Calu3 (cell line): ENCODE measurements at regions not wholly inside any gene's neighbourhood (a gene's known extent, or its start where the extent isn't known, plus 50 kb on each side); places are given as distances from the start of the nearest gene placed in this dataset.

Experiments used
- BruUV-seq: library from RNA; stranded (reverse); fragments of 400-500 nt; replicated peaks from 2 replicates; lab custom pipeline; 2021; lab: Mats Ljungman, UMichigan
- CTCF ChIA-PET: fragments of 300-600 bp; sonication (Branson Sonifier 250); formaldehyde crosslinking; loops from one replicate; lab custom pipeline; 2022; ENCODE audit warnings: antibody characterized with exemption; lab: Charles Lee
- DNase-seq: peaks from one replicate; pipeline ENCODE4 v3.0.0; 2022
- H3K27ac Mint-ChIP-seq: one replicate; pipeline ENCODE4 v1.8.0; 2022; ENCODE audit warnings: mixed read lengths; ENCODE audit not compliant: unreplicated experiment
- H3K27me3 Mint-ChIP-seq: one replicate; pipeline ENCODE4 v1.8.0; 2022; ENCODE audit warnings: mixed read lengths; ENCODE audit not compliant: unreplicated experiment
- H3K36me3 Mint-ChIP-seq: one replicate; pipeline ENCODE4 v1.8.0; 2022; ENCODE audit warnings: mild to moderate bottlenecking, moderate library complexity, mixed read lengths; ENCODE audit not compliant: insufficient read depth, unreplicated experiment
- H3K4me1 Mint-ChIP-seq: one replicate; pipeline ENCODE4 v1.8.0; 2022; ENCODE audit warnings: mild to moderate bottlenecking, low read depth, mixed read lengths; ENCODE audit not compliant: unreplicated experiment
- H3K4me3 Mint-ChIP-seq: one replicate; pipeline ENCODE4 v1.8.0; 2022; ENCODE audit warnings: mild to moderate bottlenecking, low read depth, moderate library complexity, mixed read lengths; ENCODE audit not compliant: unreplicated experiment
- H3K9me3 Mint-ChIP-seq: one replicate; pipeline ENCODE4 v1.8.0; 2022; ENCODE audit warnings: low read depth, mixed read lengths; ENCODE audit not compliant: unreplicated experiment
- CTCF ChIP-seq: fragments of 200-600 bp; IDR thresholded peaks from one replicate; pipeline ENCODE4 v1.8.0; 2022; ENCODE audit warnings: antibody characterized with exemption; ENCODE audit not compliant: unreplicated experiment
- intact Hi-C: fragments of 100-400 bp; cut with micrococcal nuclease; formaldehyde crosslinking; loops from one replicate; pipeline ENCODE4 v1.10.0; 2022; ENCODE audit not compliant: unreplicated experiment

- Mint-ChIP-seq H3K36me3 (peaks cover 10% of the 10 kb centered on the region), H3K27me3 (no peaks in the 10 kb centered on the region), H3K27ac (no peak overlapping the region), H3K9me3 (no peaks in the 10 kb centered on the region), H3K4me1 (peaks cover 38% of the 10 kb centered on the region), H3K4me3 (no peak overlapping the region)
- CTCF ChIA-PET, result no interaction called here
- BruUV-seq, result no TSS peak
- TF ChIP-seq CTCF, result no peak
- DNase-seq, result no peak
- intact Hi-C loops, result no loop called here
These were observed 415.7 kb downstream of the PTPRU start for GRCh38 chr1:29651684-29652665.

DNA sequence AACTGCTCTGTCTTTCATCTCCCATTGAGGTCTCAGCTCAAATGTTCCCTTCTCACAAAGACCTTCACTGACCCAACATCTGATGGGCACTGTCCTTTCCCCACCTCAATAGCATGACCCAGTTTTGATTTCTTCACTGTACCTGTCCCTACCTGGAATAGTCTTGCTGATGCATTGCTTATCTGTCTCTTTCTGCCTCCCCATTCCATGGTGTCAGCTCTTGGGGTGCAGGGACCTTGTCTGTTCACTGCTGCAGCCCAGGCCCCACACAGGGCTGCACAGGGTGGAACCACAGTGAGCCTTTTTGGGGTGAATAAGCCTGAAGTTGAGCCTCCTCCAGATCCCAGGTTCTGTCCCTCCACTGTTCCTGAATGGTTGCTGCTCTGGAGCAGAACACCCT is 414.9 kb downstream of the PTPRU start:
- Mint-ChIP-seq H3K27ac (no peak overlapping the region), H3K4me3 (no peak overlapping the region), H3K27me3 (no peaks in the 10 kb centered on the region), H3K36me3 (peaks cover 10% of the 10 kb centered on the region), H3K9me3 (no peaks in the 10 kb centered on the region), H3K4me1 (peaks cover 35% of the 10 kb centered on the region)
- intact Hi-C loops, result no loop called here
- TF ChIP-seq CTCF, result no peak
- no TSS peak for BruUV-seq
- CTCF ChIA-PET, result no interaction called here
- DNase-seq, result no peak

- no peak for DNase-seq
- H3K4me3 Mint-ChIP-seq, result no peak overlapping the region
- CTCF ChIA-PET, result interaction anchor here (1.8 kb wide), 1 partner anchor 11 kb away, joined by 3 read pairs; no protein-coding TSS in a partner anchor
- TF ChIP-seq CTCF, result no peak
- H3K9me3 Mint-ChIP-seq, result no peaks in the 10 kb centered on the region
- peaks cover 29% of the 10 kb centered on the region for H3K4me1 Mint-ChIP-seq
- intact Hi-C loops, result no loop called here
- H3K36me3 Mint-ChIP-seq, result peaks cover 10% of the 10 kb centered on the region
- H3K27ac Mint-ChIP-seq, result no peak overlapping the region
- no TSS peak for BruUV-seq
- no peaks in the 10 kb centered on the region for H3K27me3 Mint-ChIP-seq
These were observed 414.2 kb downstream of the PTPRU start for GRCh38 chr1:29650476-29650875.

GRCh38 chr1:29650041-29650400 is 413.7 kb downstream of the PTPRU start:
- H3K9me3 Mint-ChIP-seq, result no peaks in the 10 kb centered on the region
- H3K27ac Mint-ChIP-seq, result peak overlapping the region; percentile 15
- no TSS peak for BruUV-seq
- CTCF ChIA-PET, result interaction anchor here (1.8 kb wide), 1 partner anchor 10 kb away, joined by 3 read pairs; no protein-coding TSS in a partner anchor
- H3K4me3 Mint-ChIP-seq, result no peak overlapping the region
- H3K27me3 Mint-ChIP-seq, result no peaks in the 10 kb centered on the region
- intact Hi-C loops, result no loop called here
- no peak for DNase-seq
- peaks cover 29% of the 10 kb centered on the region for H3K4me1 Mint-ChIP-seq
- H3K36me3 Mint-ChIP-seq, result peaks cover 10% of the 10 kb centered on the region
- no peak for TF ChIP-seq CTCF
